ENCODE measurements at regions not wholly inside any gene's neighbourhood (a gene's known extent, or its start where the extent isn't known, plus 50 kb on each side); places are given as distances from the start of the nearest gene placed in this dataset.

- no peak for DNase-seq (ENCODE audit: low spot score in 2 of 2)
- no peak for TF ChIP-seq EP300 (IDR thresholded peaks at IDR 0.05)
- no peak for TF ChIP-seq POLR2AphosphoS5 (IDR thresholded peaks at IDR 0.05)
- TF ChIP-seq POLR2A (IDR thresholded peaks at IDR 0.05) = no peak
- no peak for TF ChIP-seq CTCF (IDR thresholded peaks at IDR 0.05)
- Histone ChIP-seq H3K27ac (no peak overlapping the region), H3K27me3 (no peaks in the 10 kb centered on the region), H3K4me3 (no peak overlapping the region), H3K36me3 (no peaks in the 10 kb centered on the region), H3K9me3 (peaks cover 3% of the 10 kb centered on the region), H3K4me1 (no peaks in the 10 kb centered on the region)
Observed at GRCh38 chr6:141437685-141438084, 695.0 kb upstream of the GJE1 start.

DNA sequence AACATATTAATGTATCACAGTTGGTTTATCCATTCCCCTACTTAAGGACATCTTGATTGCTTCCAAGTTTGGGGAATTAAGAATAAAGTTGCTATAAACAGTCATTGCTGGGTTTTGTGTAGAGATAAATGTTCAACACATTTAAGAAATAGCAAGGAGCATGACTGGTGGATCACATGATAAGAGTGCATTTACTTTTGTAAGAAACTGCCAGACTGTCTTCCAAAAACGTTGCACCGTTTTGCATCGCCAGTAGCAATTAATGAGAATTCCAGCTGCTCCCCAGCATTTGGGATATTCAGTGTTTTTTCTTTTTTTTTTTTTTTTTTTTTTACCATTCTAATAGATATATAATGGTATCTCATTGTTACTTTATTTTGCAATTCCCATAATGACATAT, 695.7 kb upstream of the GJE1 start:
- TF ChIP-seq POLR2A (IDR thresholded peaks at IDR 0.05) (no peak), POLR2AphosphoS5 (IDR thresholded peaks at IDR 0.05) (no peak), EP300 (IDR thresholded peaks at IDR 0.05) (no peak), CTCF (IDR thresholded peaks at IDR 0.05) (no peak)
- no peak for DNase-seq (ENCODE audit: low spot score in 2 of 2)

GRCh38 chr6:141426400-141426980, 706.2 kb upstream of the GJE1 start:
- no peak for TF ChIP-seq CTCF (IDR thresholded peaks at IDR 0.05)
- no peak for TF ChIP-seq POLR2A (IDR thresholded peaks at IDR 0.05)
- TF ChIP-seq POLR2AphosphoS5 (IDR thresholded peaks at IDR 0.05) = no peak
- TF ChIP-seq EP300 (IDR thresholded peaks at IDR 0.05) = no peak
- H3K4me3 ChIP-seq = no peak overlapping the region
- 60% methylated on average over 5 of the region's 5 CpGs for WGBS

More for the DNA sequence above, 695.7 kb upstream of the GJE1 start:
- no peaks in the 10 kb centered on the region for H3K36me3 ChIP-seq
- H3K4me1 ChIP-seq = no peaks in the 10 kb centered on the region
- H3K27me3 ChIP-seq = no peaks in the 10 kb centered on the region
- H3K27ac ChIP-seq = no peak overlapping the region
- H3K9me3 ChIP-seq = peaks cover 3% of the 10 kb centered on the region
- H3K4me3 ChIP-seq = no peak overlapping the region
- 82% methylated on average over 3 of the region's 3 CpGs for WGBS

GRCh38 chr6:141421378-141421777, 711.3 kb upstream of the GJE1 start:
- WGBS = 73% methylated on average over 4 of the region's 4 CpGs
- TF ChIP-seq POLR2A (IDR thresholded peaks at IDR 0.05) (no peak), EP300 (IDR thresholded peaks at IDR 0.05) (no peak), CTCF (IDR thresholded peaks at IDR 0.05) (no peak), POLR2AphosphoS5 (IDR thresholded peaks at IDR 0.05) (no peak)
- Histone ChIP-seq H3K4me1 (no peaks in the 10 kb centered on the region), H3K27ac (no peak overlapping the region), H3K27me3 (no peaks in the 10 kb centered on the region), H3K4me3 (no peak overlapping the region), H3K9me3 (no peaks in the 10 kb centered on the region), H3K36me3 (no peaks in the 10 kb centered on the region)
- no peak for DNase-seq (ENCODE audit: low spot score in 2 of 2)

More at GRCh38 chr6:141426400-141426980, 706.2 kb upstream of the GJE1 start:
- DNase-seq (ENCODE audit: low spot score in 2 of 2) = no peak
- Histone ChIP-seq H3K9me3 (no peaks in the 10 kb centered on the region), H3K36me3 (no peaks in the 10 kb centered on the region), H3K27me3 (no peaks in the 10 kb centered on the region), H3K27ac (no peak overlapping the region), H3K4me1 (no peaks in the 10 kb centered on the region)

- Histone ChIP-seq H3K27me3 (no peaks in the 10 kb centered on the region), H3K9me3 (no peaks in the 10 kb centered on the region), H3K27ac (no peak overlapping the region), H3K4me3 (no peak overlapping the region), H3K4me1 (no peaks in the 10 kb centered on the region), H3K36me3 (no peaks in the 10 kb centered on the region)
- 93% methylated on average over 7 of the region's 7 CpGs for WGBS
- TF ChIP-seq POLR2AphosphoS5 (IDR thresholded peaks at IDR 0.05) (no peak), POLR2A (IDR thresholded peaks at IDR 0.05) (no peak), CTCF (IDR thresholded peaks at IDR 0.05) (no peak), EP300 (IDR thresholded peaks at IDR 0.05) (no peak)
- DNase-seq (ENCODE audit: low spot score in 2 of 2) = no peak
Observed at GRCh38 chr6:141418076-141418475, 714.6 kb upstream of the GJE1 start.
